ENCODE measurements at regions not wholly inside any gene's neighbourhood (a gene's known extent, or its start where the extent isn't known, plus 50 kb on each side); places are given as distances from the start of the nearest gene placed in this dataset.

DNA sequence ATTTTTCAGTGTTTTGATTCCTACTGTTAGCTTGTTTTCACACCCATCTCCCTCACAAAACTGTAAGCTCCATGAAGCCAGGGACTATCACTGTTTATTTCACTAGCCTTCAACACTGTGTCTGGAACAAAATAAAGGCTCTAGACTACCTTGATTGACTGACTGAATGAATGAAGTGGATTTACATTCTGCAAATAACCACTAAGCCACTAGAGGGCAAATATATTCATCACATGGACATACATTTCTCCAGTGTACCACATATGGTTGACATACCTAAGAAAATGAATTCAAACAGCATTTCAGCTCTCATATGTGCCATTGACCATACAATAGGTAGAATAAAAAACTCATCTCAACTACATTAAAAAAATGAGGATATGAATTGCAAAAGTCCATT lies 185.9 kb downstream of the RAB11FIP2 start:
- no peaks in the 10 kb centered on the region for H3K79me1 ChIP-seq (ENCODE audit: low read depth, low read length)
- H3K18ac ChIP-seq (ENCODE audit: low read length), result no peak overlapping the region
- no peak overlapping the region for H4K8ac ChIP-seq (ENCODE audit: low read depth, low read length)
- no peak overlapping the region for H4K91ac ChIP-seq (ENCODE audit: low read depth, low read length, poor library complexity)
- H3K9ac ChIP-seq (ENCODE audit: low read depth, low read length, poor library complexity), result no peak overlapping the region
- no peaks in the 10 kb centered on the region for H3K4me1 ChIP-seq (ENCODE audit: control insufficient read depth in 2 of 2, insufficient read depth in 1 of 2, low read depth in 1 of 2, low read length in 2 of 2)
- no peaks in the 10 kb centered on the region for H3K36me3 ChIP-seq (replicated peaks in 1 of 2; ENCODE audit: control insufficient read depth in 2 of 2, insufficient read depth in 2 of 2, low read length in 2 of 2)
- H3K4me3 ChIP-seq (ENCODE audit: low read length in 2 of 2), result no peak overlapping the region
- H3K27me3 ChIP-seq (ENCODE audit: control insufficient read depth in 3 of 3, insufficient read depth in 3 of 3, low read depth in 1 of 3, low read length in 3 of 3), result no peaks in the 10 kb centered on the region
- no peak overlapping the region for H2BK15ac ChIP-seq (ENCODE audit: low read length)
- no peak overlapping the region for H2BK120ac ChIP-seq (ENCODE audit: low read depth, low read length)
- no peak overlapping the region for H3K4me2 ChIP-seq (ENCODE audit: insufficient read depth, low read length, poor library complexity, severe bottlenecking)
- no peak overlapping the region for H2AK5ac ChIP-seq (ENCODE audit: low read depth, low read length)
- H2AFZ ChIP-seq (ENCODE audit: low read length), result no peak overlapping the region
- H3K27ac ChIP-seq (replicated peaks; ENCODE audit: low read length), result no peak overlapping the region
- H3K23ac ChIP-seq (ENCODE audit: low read depth, low read length, poor library complexity), result no peak overlapping the region
- H3K4ac ChIP-seq (ENCODE audit: low read length), result no peak overlapping the region
- no peak overlapping the region for H2BK12ac ChIP-seq (ENCODE audit: low read length)
- no peaks in the 10 kb centered on the region for H3K9me3 ChIP-seq (replicated peaks in 1 of 2; ENCODE audit: control insufficient read depth in 2 of 2, insufficient read depth in 1 of 2, low read depth in 1 of 2, low read length in 2 of 2)
- no peak overlapping the region for H2BK5ac ChIP-seq (ENCODE audit: low read length)
- H3K14ac ChIP-seq (ENCODE audit: low read length), result no peak overlapping the region
- DNase-seq (ENCODE audit: low spot score), result no peak

DNA sequence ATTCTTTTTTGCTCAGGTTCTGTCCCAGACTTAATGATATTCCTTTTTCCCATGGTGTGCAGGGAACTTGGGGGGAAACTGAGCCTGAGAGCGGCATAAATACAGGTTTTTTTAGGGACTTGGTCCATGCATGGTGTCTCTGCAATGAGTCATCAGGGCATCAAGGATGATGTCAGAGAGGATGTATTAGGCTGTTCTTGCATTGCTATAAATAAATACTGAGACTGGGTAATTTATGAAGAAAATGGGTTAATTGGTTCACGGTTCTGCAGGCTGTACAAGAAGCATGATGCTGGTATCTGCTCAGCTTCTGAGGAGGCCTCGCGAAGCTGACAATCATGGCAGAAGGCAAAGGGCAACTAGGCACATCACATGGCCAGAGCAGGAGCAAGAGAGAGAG lies 185.4 kb downstream of the RAB11FIP2 start:
- H2BK12ac ChIP-seq (ENCODE audit: low read length), result no peak overlapping the region
- no peak overlapping the region for H4K8ac ChIP-seq (ENCODE audit: low read depth, low read length)
- no peak overlapping the region for H2AFZ ChIP-seq (ENCODE audit: low read length)
- WGBS, 2 donors (ENCODE audit: extremely low coverage in 2 of 2, insufficient read length in 2 of 2, insufficient replicate concordance in 1 of 2), result no CpG with 5 or more reads among the region's 4 CpGs
- H3K36me3 ChIP-seq (replicated peaks in 1 of 2; ENCODE audit: control insufficient read depth in 2 of 2, insufficient read depth in 2 of 2, low read length in 2 of 2), result no peaks in the 10 kb centered on the region
- no peak overlapping the region for H3K27ac ChIP-seq (replicated peaks; ENCODE audit: low read length)
- no peak overlapping the region for H2BK120ac ChIP-seq (ENCODE audit: low read depth, low read length)
- H3K23ac ChIP-seq (ENCODE audit: low read depth, low read length, poor library complexity), result no peak overlapping the region
- H3K18ac ChIP-seq (ENCODE audit: low read length), result no peak overlapping the region
- no peak overlapping the region for H3K14ac ChIP-seq (ENCODE audit: low read length)
- H3K27me3 ChIP-seq (ENCODE audit: control insufficient read depth in 3 of 3, insufficient read depth in 3 of 3, low read depth in 1 of 3, low read length in 3 of 3), result no peaks in the 10 kb centered on the region
- H2AK5ac ChIP-seq (ENCODE audit: low read depth, low read length), result no peak overlapping the region
- H3K79me1 ChIP-seq (ENCODE audit: low read depth, low read length), result no peaks in the 10 kb centered on the region
- no peak for DNase-seq (ENCODE audit: low spot score)
- H3K9me3 ChIP-seq (replicated peaks in 1 of 2; ENCODE audit: control insufficient read depth in 2 of 2, insufficient read depth in 1 of 2, low read depth in 1 of 2, low read length in 2 of 2), result no peaks in the 10 kb centered on the region
- H3K4me2 ChIP-seq (ENCODE audit: insufficient read depth, low read length, poor library complexity, severe bottlenecking), result no peak overlapping the region
- H2BK15ac ChIP-seq (ENCODE audit: low read length), result no peak overlapping the region
- no peak overlapping the region for H2BK5ac ChIP-seq (ENCODE audit: low read length)
- no peak overlapping the region for H3K9ac ChIP-seq (ENCODE audit: low read depth, low read length, poor library complexity)
- H4K91ac ChIP-seq (ENCODE audit: low read depth, low read length, poor library complexity), result no peak overlapping the region
- no peaks in the 10 kb centered on the region for H3K4me1 ChIP-seq (ENCODE audit: control insufficient read depth in 2 of 2, insufficient read depth in 1 of 2, low read depth in 1 of 2, low read length in 2 of 2)
- no peak overlapping the region for H3K4me3 ChIP-seq (ENCODE audit: low read length in 2 of 2)
- H3K4ac ChIP-seq (ENCODE audit: low read length), result no peak overlapping the region

DNA sequence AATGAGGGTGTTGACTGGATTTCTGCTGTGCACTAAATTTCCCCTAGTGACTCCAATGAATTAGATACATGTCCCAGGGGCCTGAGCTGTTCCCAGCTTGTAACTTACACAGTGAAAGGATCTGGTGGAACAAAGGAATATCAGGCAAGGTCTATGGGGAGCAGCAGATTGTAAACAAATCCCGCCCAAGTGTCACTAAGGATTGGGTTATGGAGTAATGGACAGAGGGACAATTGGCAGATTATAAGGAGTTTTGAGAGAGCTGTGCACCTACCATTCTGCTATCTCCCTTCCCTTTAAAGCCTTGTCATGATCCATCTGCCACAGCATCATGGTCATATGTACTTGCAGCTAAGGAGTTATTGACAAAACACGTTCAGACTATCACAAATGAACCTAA lies 183.0 kb downstream of the RAB11FIP2 start:
- H2BK12ac ChIP-seq (ENCODE audit: low read length), result no peak overlapping the region
- no peak overlapping the region for H3K9ac ChIP-seq (ENCODE audit: low read depth, low read length, poor library complexity)
- H2AK5ac ChIP-seq (ENCODE audit: low read depth, low read length), result no peak overlapping the region
- H2BK120ac ChIP-seq (ENCODE audit: low read depth, low read length), result no peak overlapping the region
- H3K4me1 ChIP-seq (ENCODE audit: control insufficient read depth in 2 of 2, insufficient read depth in 1 of 2, low read depth in 1 of 2, low read length in 2 of 2), result peaks cover 4 to 6% of the 10 kb centered on the region in 2 donors
- no peak overlapping the region for H3K18ac ChIP-seq (ENCODE audit: low read length)
- H4K8ac ChIP-seq (ENCODE audit: low read depth, low read length), result no peak overlapping the region
- no peak overlapping the region for H3K4me3 ChIP-seq (ENCODE audit: low read length in 2 of 2)
- no peak overlapping the region for H2AFZ ChIP-seq (ENCODE audit: low read length)
- H3K27me3 ChIP-seq (ENCODE audit: control insufficient read depth in 3 of 3, insufficient read depth in 3 of 3, low read depth in 1 of 3, low read length in 3 of 3), result no peaks in the 10 kb centered on the region
- no CpG with 5 or more reads among the region's 2 CpGs for WGBS, 2 donors (ENCODE audit: extremely low coverage in 2 of 2, insufficient read length in 2 of 2, insufficient replicate concordance in 1 of 2)
- H3K4me2 ChIP-seq (ENCODE audit: insufficient read depth, low read length, poor library complexity, severe bottlenecking), result no peak overlapping the region
- no peak overlapping the region for H3K14ac ChIP-seq (ENCODE audit: low read length)
- H3K27ac ChIP-seq (replicated peaks; ENCODE audit: low read length), result no peak overlapping the region
- H2BK5ac ChIP-seq (ENCODE audit: low read length), result no peak overlapping the region
- no peak overlapping the region for H2BK15ac ChIP-seq (ENCODE audit: low read length)
- H3K9me3 ChIP-seq (replicated peaks in 1 of 2; ENCODE audit: control insufficient read depth in 2 of 2, insufficient read depth in 1 of 2, low read depth in 1 of 2, low read length in 2 of 2), result no peaks in the 10 kb centered on the region
- H3K79me1 ChIP-seq (ENCODE audit: low read depth, low read length), result no peaks in the 10 kb centered on the region
- H3K23ac ChIP-seq (ENCODE audit: low read depth, low read length, poor library complexity), result no peak overlapping the region
- DNase-seq (ENCODE audit: low spot score), result no peak
- H3K36me3 ChIP-seq (replicated peaks in 1 of 2; ENCODE audit: control insufficient read depth in 2 of 2, insufficient read depth in 2 of 2, low read length in 2 of 2), result no peaks in the 10 kb centered on the region
- no peak overlapping the region for H4K91ac ChIP-seq (ENCODE audit: low read depth, low read length, poor library complexity)
- no peak overlapping the region for H3K4ac ChIP-seq (ENCODE audit: low read length)

DNA sequence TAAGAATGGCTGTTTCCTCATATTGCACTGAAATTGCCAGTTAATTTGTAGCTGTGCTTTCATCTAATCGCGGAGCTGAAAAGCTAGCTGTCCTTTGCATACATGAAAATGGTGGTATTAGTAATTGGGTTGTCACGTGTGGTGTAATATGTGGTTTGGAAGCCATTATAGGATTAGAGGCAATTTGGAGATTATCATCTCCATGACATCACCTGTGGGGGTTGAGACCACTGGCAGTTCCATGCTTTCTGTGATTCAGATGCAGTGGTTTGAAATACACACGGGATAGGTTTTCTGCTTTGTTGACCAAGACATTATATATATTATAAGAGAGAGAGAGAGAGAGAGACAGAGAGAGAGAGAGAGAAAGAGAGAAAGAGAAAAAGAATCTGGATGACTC lies 180.8 kb downstream of the RAB11FIP2 start:
- Histone ChIP-seq H3K27ac (replicated peaks; ENCODE audit: low read length) (no peak overlapping the region), H4K91ac (ENCODE audit: low read depth, low read length, poor library complexity) (no peak overlapping the region), H3K18ac (ENCODE audit: low read length) (no peak overlapping the region), H3K9me3 (replicated peaks in 1 of 2; ENCODE audit: control insufficient read depth in 2 of 2, insufficient read depth in 1 of 2, low read depth in 1 of 2, low read length in 2 of 2) (no peaks in the 10 kb centered on the region), H2BK120ac (ENCODE audit: low read depth, low read length) (no peak overlapping the region), H2BK15ac (ENCODE audit: low read length) (no peak overlapping the region), H3K14ac (ENCODE audit: low read length) (no peak overlapping the region), H3K27me3 (ENCODE audit: control insufficient read depth in 3 of 3, insufficient read depth in 3 of 3, low read depth in 1 of 3, low read length in 3 of 3) (no peaks in the 10 kb centered on the region), H2AFZ (ENCODE audit: low read length) (no peak overlapping the region), H3K4me2 (ENCODE audit: insufficient read depth, low read length, poor library complexity, severe bottlenecking) (no peak overlapping the region), H3K79me1 (ENCODE audit: low read depth, low read length) (no peaks in the 10 kb centered on the region), H3K4me1 (ENCODE audit: control insufficient read depth in 2 of 2, insufficient read depth in 1 of 2, low read depth in 1 of 2, low read length in 2 of 2) (peaks cover 4 to 10% of the 10 kb centered on the region in 2 donors), H3K36me3 (replicated peaks in 1 of 2; ENCODE audit: control insufficient read depth in 2 of 2, insufficient read depth in 2 of 2, low read length in 2 of 2) (no peaks in the 10 kb centered on the region), H3K4ac (ENCODE audit: low read length) (no peak overlapping the region), H2AK5ac (ENCODE audit: low read depth, low read length) (no peak overlapping the region), H3K9ac (ENCODE audit: low read depth, low read length, poor library complexity) (no peak overlapping the region), H3K4me3 (ENCODE audit: low read length in 2 of 2) (no peak overlapping the region), H3K23ac (ENCODE audit: low read depth, low read length, poor library complexity) (no peak overlapping the region), H2BK5ac (ENCODE audit: low read length) (no peak overlapping the region), H4K8ac (ENCODE audit: low read depth, low read length) (no peak overlapping the region), H2BK12ac (ENCODE audit: low read length) (no peak overlapping the region)
- DNase-seq (ENCODE audit: low spot score), result no peak
- WGBS, 2 donors (ENCODE audit: extremely low coverage in 2 of 2, insufficient read length in 2 of 2, insufficient replicate concordance in 1 of 2), result no CpG with 5 or more reads among the region's 4 CpGs
